ENCODE measurements at regions not wholly inside any gene's neighbourhood (a gene's known extent, or its start where the extent isn't known, plus 50 kb on each side); places are given as distances from the start of the nearest gene placed in this dataset.

GRCh38 chr3:73812054-73812453, 187.3 kb upstream of the PDZRN3 start:
- TF ChIP-seq CTCF (conservative IDR thresholded peaks at IDR 0.05 in 1 of 2, IDR thresholded peaks at IDR 0.05 in 1 of 2; ENCODE audit: extremely low read depth in 1 of 2, insufficient read depth in 1 of 2, low read depth in 1 of 2, low read length in 2 of 2) (no peak), EZH2 (IDR thresholded peaks at IDR 0.05; ENCODE audit: borderline replicate concordance, low read length) (no peak)
